OCI-LY7 (cell line): ENCODE measurements at regions not wholly inside any gene's neighbourhood (a gene's known extent, or its start where the extent isn't known, plus 50 kb on each side); places are given as distances from the start of the nearest gene placed in this dataset.

Experiments used
- CTCF ChIP-seq: fragments of 200-600 bp; sonication (generic); conservative IDR thresholded peaks from 2 replicates; pipeline ENCODE4 v1.5.1; 2014; ENCODE audit warnings: mild to moderate bottlenecking, antibody characterized with exemption, low read length, moderate library complexity, mixed read lengths
- EZH2phosphoT487 ChIP-seq: fragments of 200-600 bp; sonication (generic); IDR thresholded peaks from 2 replicates; pipeline ENCODE4 v1.6.1; 2018; ENCODE audit warnings: low read depth, borderline replicate concordance, mild to moderate bottlenecking, mixed run types, antibody characterized with exemption, low read length, moderate library complexity, mixed read lengths

DNA sequence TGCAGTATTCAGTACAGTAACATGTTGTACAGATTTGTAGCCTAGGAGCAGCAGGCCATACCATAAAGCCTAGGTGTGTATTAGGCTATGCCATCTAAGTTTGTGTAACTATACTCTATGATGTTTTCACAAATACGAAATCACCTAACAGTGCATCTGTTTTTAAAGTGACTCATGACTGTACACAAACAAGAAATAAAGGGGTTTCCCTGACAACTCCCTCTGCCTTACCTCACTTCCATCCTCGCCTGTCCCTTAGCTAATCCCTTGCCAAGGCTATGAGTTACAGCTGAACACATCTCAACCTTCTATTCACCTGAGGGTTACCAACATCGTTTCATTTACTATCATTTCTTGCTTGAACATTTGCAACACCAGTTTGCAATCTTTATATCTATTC, 78.6 kb upstream of the RPRM start:
- TF ChIP-seq CTCF (no peak), EZH2phosphoT487 (no peak)
